H9 (cell line): ENCODE measurements at regions not wholly inside any gene's neighbourhood (a gene's known extent, or its start where the extent isn't known, plus 50 kb on each side); places are given as distances from the start of the nearest gene placed in this dataset.

Experiments
- DNase-seq: peaks from one replicate; pipeline ENCODE4 v3.0.0-alpha.2; 2017
- H2AFZ ChIP-seq: one replicate; pipeline ENCODE4 v1.6.1; 2013; ENCODE audit warnings: mild to moderate bottlenecking, low read length, control low read depth, moderate library complexity
- H2AK5ac ChIP-seq: 2 replicates; pipeline ENCODE4 v1.6.1; 2013; ENCODE audit warnings: low read length, control low read depth, mixed read lengths; ENCODE audit not compliant: insufficient read length
- H2BK120ac ChIP-seq: one replicate; pipeline ENCODE4 v1.6.1; 2013; ENCODE audit warnings: low read depth, mild to moderate bottlenecking, low read length, control low read depth, inconsistent platforms; ENCODE audit not compliant: poor library complexity, severe bottlenecking
- H2BK12ac ChIP-seq: 2 replicates; pipeline ENCODE4 v1.6.1; 2013; ENCODE audit warnings: low read length, control low read depth, mixed read lengths, low read depth; ENCODE audit not compliant: insufficient read length
- H2BK15ac ChIP-seq: 2 replicates; pipeline ENCODE4 v1.6.1; 2013; ENCODE audit warnings: low read depth, low read length, control low read depth
- H2BK20ac ChIP-seq: one replicate; pipeline ENCODE4 v1.6.1; 2013; ENCODE audit warnings: low read depth, mild to moderate bottlenecking, low read length, control low read depth, inconsistent platforms; ENCODE audit not compliant: poor library complexity, severe bottlenecking
- H2BK5ac ChIP-seq: 2 replicates; pipeline ENCODE4 v1.6.1; 2013; ENCODE audit warnings: low read length, control low read depth, mixed read lengths; ENCODE audit not compliant: insufficient read length
- H3K14ac ChIP-seq: 2 replicates; pipeline ENCODE4 v1.6.1; 2013; ENCODE audit warnings: low read length, control low read depth; ENCODE audit not compliant: insufficient read depth
- H3K18ac ChIP-seq: 2 replicates; pipeline ENCODE4 v1.6.1; 2013; ENCODE audit warnings: low read depth, mild to moderate bottlenecking, mixed read lengths, low read length, control low read depth; ENCODE audit not compliant: insufficient read length
- H3K23ac ChIP-seq: 2 replicates; pipeline ENCODE4 v1.6.1; 2013; ENCODE audit warnings: low read length, control low read depth, mixed read lengths, low read depth; ENCODE audit not compliant: insufficient read length
- H3K23me2 ChIP-seq: 2 replicates; pipeline ENCODE4 v1.6.1; 2013; ENCODE audit warnings: low read depth, mild to moderate bottlenecking, mixed read lengths, low read length, control low read depth; ENCODE audit not compliant: insufficient read length, poor library complexity, severe bottlenecking
- H3K27ac ChIP-seq: 2 replicates; pipeline ENCODE4 v1.5.1; 2013; ENCODE audit warnings: low read length, control low read depth, mixed read lengths, low read depth; ENCODE audit not compliant: insufficient read length
- H3K27me3 ChIP-seq: 2 replicates; pipeline ENCODE4 v1.6.1; 2013; ENCODE audit warnings: low read length, control low read depth, inconsistent platforms; ENCODE audit not compliant: insufficient read depth
- H3K4ac ChIP-seq: 2 replicates; pipeline ENCODE4 v1.6.1; 2013; ENCODE audit warnings: low read depth, mild to moderate bottlenecking, control low read depth, inconsistent platforms, low read length, moderate library complexity
- H3K4me1 ChIP-seq: 2 replicates; pipeline ENCODE4 v1.6.1; 2013; ENCODE audit warnings: low read length, control low read depth, inconsistent platforms; ENCODE audit not compliant: insufficient read depth
- H3K4me2 ChIP-seq: 2 replicates; pipeline ENCODE4 v1.6.1; 2013; ENCODE audit warnings: low read length, control low read depth, mixed read lengths; ENCODE audit not compliant: insufficient read length, insufficient read depth
- H3K56ac ChIP-seq: 2 replicates; pipeline ENCODE4 v1.6.1; 2013; ENCODE audit warnings: low read depth, mild to moderate bottlenecking, mixed read lengths, low read length, control low read depth; ENCODE audit not compliant: insufficient read length
- H3K79me1 ChIP-seq: 2 replicates; pipeline ENCODE4 v1.6.1; 2013; ENCODE audit warnings: low read depth, mild to moderate bottlenecking, moderate library complexity, low read length, control low read depth, inconsistent platforms; ENCODE audit not compliant: insufficient read depth, poor library complexity, severe bottlenecking
- H3K79me2 ChIP-seq: 2 replicates; pipeline ENCODE4 v1.6.1; 2013; ENCODE audit warnings: low read length, control low read depth, inconsistent platforms; ENCODE audit not compliant: insufficient read depth
- H3K9ac ChIP-seq: 2 replicates; pipeline ENCODE4 v1.6.1; 2013; ENCODE audit warnings: low read length, control low read depth, mixed read lengths; ENCODE audit not compliant: insufficient read length; ENCODE audit errors: extremely low read depth
- H3K9me3 ChIP-seq: one replicate; pipeline ENCODE4 v1.6.1; 2013; ENCODE audit warnings: low read depth, low read length, inconsistent platforms; ENCODE audit not compliant: control insufficient read depth
- H3T11ph ChIP-seq: one replicate; pipeline ENCODE4 v1.6.1; 2013; ENCODE audit warnings: mild to moderate bottlenecking, low read length, control low read depth, inconsistent platforms
- H4K20me1 ChIP-seq: one replicate; pipeline ENCODE4 v1.6.1; 2013; ENCODE audit not compliant: control insufficient read depth, insufficient read length, insufficient read depth
- H4K5ac ChIP-seq: 2 replicates; pipeline ENCODE4 v1.6.1; 2013; ENCODE audit warnings: low read depth, mild to moderate bottlenecking, mixed read lengths, low read length, control low read depth; ENCODE audit not compliant: insufficient read length
- H4K8ac ChIP-seq: replicated peaks from 2 replicates; pipeline ENCODE4 v1.6.1; 2013; ENCODE audit warnings: low read length, control low read depth, mixed read lengths, low read depth; ENCODE audit not compliant: insufficient read length
- H4K91ac ChIP-seq: 2 replicates; pipeline ENCODE4 v1.6.1; 2013; ENCODE audit warnings: low read depth, mild to moderate bottlenecking, moderate library complexity, mixed read lengths, low read length, control low read depth; ENCODE audit not compliant: insufficient read length
- H3K27ac Mint-ChIP-seq, 3 experiments: 2 replicates in 2 of 3; 3 replicates in 1 of 3; pipeline ENCODE4 v1.8.0; 2020 to 2021; ENCODE audit warnings: mixed read lengths in 3 of 3, mild to moderate bottlenecking in 1 of 3, moderate library complexity in 1 of 3
- H3K27me3 Mint-ChIP-seq: 2 replicates; pipeline ENCODE4 v1.8.0; 2021; ENCODE audit warnings: low read depth, mild to moderate bottlenecking, moderate library complexity, mixed read lengths
- H3K36me3 Mint-ChIP-seq, 3 experiments: 2 replicates in 2 of 3; 3 replicates in 1 of 3; pipeline ENCODE4 v1.8.0; 2020 to 2021; ENCODE audit warnings: low read depth in 3 of 3, mixed read lengths in 3 of 3; ENCODE audit not compliant: insufficient read depth in 1 of 3
- H3K4me1 Mint-ChIP-seq, 2 experiments: 2 replicates each; pipeline ENCODE4 v1.8.0; 2020; ENCODE audit warnings: mixed read lengths in 2 of 2
- H3K4me3 Mint-ChIP-seq, 2 experiments: 2 replicates in 1 of 2; 3 replicates in 1 of 2; pipeline ENCODE4 v1.8.0; 2020 to 2021; ENCODE audit warnings: mild to moderate bottlenecking in 2 of 2, mixed read lengths in 2 of 2, moderate library complexity in 1 of 2
- H3K9me3 Mint-ChIP-seq, 2 experiments: 2 replicates in 1 of 2; 3 replicates in 1 of 2; pipeline ENCODE4 v1.8.0; 2020; ENCODE audit warnings: mild to moderate bottlenecking in 2 of 2, mixed read lengths in 2 of 2, moderate library complexity in 1 of 2
- WGBS: extraction: QIAGEN DNeasy Blood & Tissue Kit; methylation state at CpG from one replicate; pipeline ENCODE4 v1.1.7; 2013; ENCODE audit warnings: missing lambda C conversion rate, low lambda C conversion rate, mixed read lengths; ENCODE audit not compliant: insufficient read length; ENCODE audit errors: extremely low coverage; 5-methylcytosine and 5-hydroxymethylcytosine counted together
- TF ChIP-seq, protein P1 (sequence below): fragments of 200-600 bp; sonication (generic); conservative IDR thresholded peaks from 3 replicates; pipeline ENCODE4 v1.8.0; 2021; ENCODE audit warnings: antibody characterized with exemption, mild to moderate bottlenecking

DNA sequence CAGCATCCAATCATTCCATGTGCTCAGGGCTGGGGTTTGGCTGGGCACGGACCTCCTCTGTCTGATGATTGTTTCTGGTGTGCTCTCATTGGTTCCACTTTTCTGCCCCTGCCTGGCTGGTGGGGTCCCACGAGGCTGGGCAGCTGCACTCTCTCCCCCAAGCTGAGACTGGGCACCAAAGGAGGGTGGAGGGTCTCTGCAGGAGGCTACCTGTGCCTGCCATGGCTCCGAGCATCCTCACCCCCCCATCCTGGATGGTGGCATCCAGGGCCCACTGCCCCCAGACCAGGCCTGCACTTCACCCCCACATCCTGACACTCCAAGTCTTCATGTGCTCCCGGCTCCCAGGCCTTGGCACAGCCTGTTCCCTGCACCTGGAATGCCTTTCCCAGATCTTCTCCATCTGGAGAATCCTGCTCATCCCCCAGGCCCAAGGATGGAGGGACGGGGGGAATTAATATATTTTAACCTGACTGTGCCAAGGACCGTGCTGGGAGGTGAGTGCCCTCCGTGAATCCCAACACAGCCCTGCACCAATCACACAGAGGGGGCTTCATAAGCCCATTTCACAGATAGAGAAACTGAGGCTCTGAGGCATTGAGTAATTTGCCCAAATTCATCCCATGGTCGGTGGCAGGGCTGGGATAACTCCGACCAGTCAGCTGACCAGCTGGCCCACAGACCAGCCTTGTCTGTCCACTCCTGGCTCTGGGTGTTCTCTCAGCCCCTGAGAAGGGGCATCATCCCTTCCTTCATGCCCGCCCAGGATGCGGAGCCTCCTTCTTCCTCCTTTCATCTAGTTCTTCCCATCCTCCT is 403.4 kb downstream of the MATN1 start:
- H3K9me3 Mint-ChIP-seq: peaks cover 2 to 3% of the 10 kb centered on the region in 2 experiments; a peak in 2 of 5 replicates
- Histone ChIP-seq H2BK120ac (no peak overlapping the region), H3K9me3 (no peaks in the 10 kb centered on the region), H4K91ac (no peak overlapping the region), H3K27ac (no peak overlapping the region), H3K18ac (no peak overlapping the region), H2AK5ac (no peak overlapping the region), H2BK12ac (no peak overlapping the region), H3K79me2 (no peaks in the 10 kb centered on the region), H3T11ph (no peak overlapping the region), H3K9ac (no peak overlapping the region), H4K8ac (no peak overlapping the region), H3K14ac (no peak overlapping the region; the same call in 1 of the 2 replicates), H3K27me3 (no peaks in the 10 kb centered on the region), H2BK15ac (no peak overlapping the region), H3K4me2 (no peak overlapping the region), H2AFZ (no peak overlapping the region), H3K23me2 (no peaks in the 10 kb centered on the region), H4K5ac (no peak overlapping the region), H3K79me1 (no peaks in the 10 kb centered on the region), H3K23ac (no peak overlapping the region), H2BK5ac (no peak overlapping the region), H2BK20ac (no peak overlapping the region), H4K20me1 (no peaks in the 10 kb centered on the region), H3K56ac (no peak overlapping the region), H3K4me1 (no peaks in the 10 kb centered on the region), H3K4ac (no peak overlapping the region)
- DNase-seq: no peak
- H3K4me3 Mint-ChIP-seq: no peak overlapping the region
- WGBS: no CpG with 5 or more reads among the region's 11 CpGs
- no peak overlapping the region for H3K27ac Mint-ChIP-seq
- TF ChIP-seq, protein P1, sequence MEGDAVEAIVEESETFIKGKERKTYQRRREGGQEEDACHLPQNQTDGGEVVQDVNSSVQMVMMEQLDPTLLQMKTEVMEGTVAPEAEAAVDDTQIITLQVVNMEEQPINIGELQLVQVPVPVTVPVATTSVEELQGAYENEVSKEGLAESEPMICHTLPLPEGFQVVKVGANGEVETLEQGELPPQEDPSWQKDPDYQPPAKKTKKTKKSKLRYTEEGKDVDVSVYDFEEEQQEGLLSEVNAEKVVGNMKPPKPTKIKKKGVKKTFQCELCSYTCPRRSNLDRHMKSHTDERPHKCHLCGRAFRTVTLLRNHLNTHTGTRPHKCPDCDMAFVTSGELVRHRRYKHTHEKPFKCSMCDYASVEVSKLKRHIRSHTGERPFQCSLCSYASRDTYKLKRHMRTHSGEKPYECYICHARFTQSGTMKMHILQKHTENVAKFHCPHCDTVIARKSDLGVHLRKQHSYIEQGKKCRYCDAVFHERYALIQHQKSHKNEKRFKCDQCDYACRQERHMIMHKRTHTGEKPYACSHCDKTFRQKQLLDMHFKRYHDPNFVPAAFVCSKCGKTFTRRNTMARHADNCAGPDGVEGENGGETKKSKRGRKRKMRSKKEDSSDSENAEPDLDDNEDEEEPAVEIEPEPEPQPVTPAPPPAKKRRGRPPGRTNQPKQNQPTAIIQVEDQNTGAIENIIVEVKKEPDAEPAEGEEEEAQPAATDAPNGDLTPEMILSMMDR: no peak
- H3K27me3 Mint-ChIP-seq: peaks cover 7% of the 10 kb centered on the region
- H3K4me1 Mint-ChIP-seq: peaks cover 0 to 14% of the 10 kb centered on the region in 2 experiments; a peak in 2 of 4 replicates
- H3K36me3 Mint-ChIP-seq: peaks cover 0 to 3% (median 0%) of the 10 kb centered on the region in 3 experiments; a peak in 1 of 7 replicates
